ENCODE measurements at regions not wholly inside any gene's neighbourhood (a gene's known extent, or its start where the extent isn't known, plus 50 kb on each side); places are given as distances from the start of the nearest gene placed in this dataset.

GRCh38 chr2:187274146-187274545 is 173.9 kb downstream of the CALCRL start:
- FAIRE-seq (no peak), DNase-seq (ENCODE audit: insufficient read length, low spot score) (no peak)

DNA sequence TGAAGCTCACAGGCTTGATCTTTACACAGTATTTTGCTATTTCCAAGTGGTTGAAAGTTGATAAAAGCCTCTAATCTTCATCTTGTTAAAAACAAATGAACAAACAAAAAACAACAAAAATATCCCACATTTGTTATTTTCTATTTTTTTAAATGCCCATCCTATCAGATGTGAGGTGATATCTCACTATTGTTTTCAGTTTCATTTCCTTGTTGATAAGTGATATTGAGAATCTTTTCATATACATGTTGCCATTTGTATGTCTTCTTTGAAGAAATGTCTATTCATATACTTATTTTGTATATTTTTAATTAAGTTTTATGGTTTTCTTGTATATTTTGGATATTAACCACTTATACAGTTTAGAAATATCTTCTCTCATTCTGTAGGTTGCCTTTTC is 175.8 kb downstream of the CALCRL start:
- DNase-seq (ENCODE audit: insufficient read length, low spot score): no peak
- FAIRE-seq: no peak

DNA sequence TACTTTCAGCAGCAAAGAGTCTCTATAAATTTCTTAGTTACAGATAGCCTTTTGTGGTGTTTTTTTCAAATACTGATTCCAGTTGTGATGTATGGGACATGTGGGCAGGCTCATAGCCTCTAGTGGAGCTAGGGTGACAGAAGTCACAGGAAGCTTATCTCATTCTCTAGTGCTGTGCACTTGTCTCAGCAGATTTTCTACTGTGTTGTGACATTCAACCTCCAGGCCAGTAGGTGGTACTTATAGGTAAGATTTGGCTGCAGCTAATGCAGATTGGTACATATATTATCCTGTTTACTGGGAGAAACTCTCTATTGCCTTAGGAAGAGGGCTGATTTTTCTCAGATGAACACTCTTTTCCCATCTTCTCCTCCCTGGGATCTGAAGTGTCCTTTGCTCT is 176.2 kb downstream of the CALCRL start:
- DNase-seq (ENCODE audit: insufficient read length, low spot score) (no peak), FAIRE-seq (no peak)

GRCh38 chr2:187266645-187267044 is 181.4 kb downstream of the CALCRL start:
- FAIRE-seq (no peak), DNase-seq (ENCODE audit: insufficient read length, low spot score) (no peak)

- no peak for DNase-seq (ENCODE audit: insufficient read length, low spot score)
- no peak for FAIRE-seq
Measured at GRCh38 chr2:187266147-187266546, 181.9 kb downstream of the CALCRL start.

GRCh38 chr2:187264612-187265011 is 183.4 kb downstream of the CALCRL start:
- FAIRE-seq (no peak), DNase-seq (ENCODE audit: insufficient read length, low spot score) (no peak)

- DNase-seq (ENCODE audit: insufficient read length, low spot score) (no peak), FAIRE-seq (no peak)
Measured at GRCh38 chr2:187263675-187264560, 184.1 kb downstream of the CALCRL start.

DNA sequence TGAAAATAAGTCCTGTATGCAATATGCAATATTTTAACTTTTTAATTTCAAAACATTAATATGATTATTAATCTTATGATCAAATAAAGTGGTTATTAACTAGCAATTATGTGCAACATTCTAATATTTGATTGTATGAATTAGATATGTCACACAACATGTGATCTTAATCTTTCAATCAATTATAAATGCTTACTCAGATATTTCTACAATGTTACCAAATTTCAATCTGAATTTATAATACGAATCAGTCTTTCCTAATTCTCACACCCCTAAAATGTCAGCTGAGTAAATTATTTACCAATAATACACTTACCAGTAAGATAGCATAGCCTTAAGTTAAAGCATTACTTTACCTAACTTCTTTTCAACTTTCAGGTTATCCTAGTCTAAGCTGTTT is 186.3 kb downstream of the CALCRL start:
- FAIRE-seq (no peak), DNase-seq (ENCODE audit: insufficient read length, low spot score) (no peak)

DNA sequence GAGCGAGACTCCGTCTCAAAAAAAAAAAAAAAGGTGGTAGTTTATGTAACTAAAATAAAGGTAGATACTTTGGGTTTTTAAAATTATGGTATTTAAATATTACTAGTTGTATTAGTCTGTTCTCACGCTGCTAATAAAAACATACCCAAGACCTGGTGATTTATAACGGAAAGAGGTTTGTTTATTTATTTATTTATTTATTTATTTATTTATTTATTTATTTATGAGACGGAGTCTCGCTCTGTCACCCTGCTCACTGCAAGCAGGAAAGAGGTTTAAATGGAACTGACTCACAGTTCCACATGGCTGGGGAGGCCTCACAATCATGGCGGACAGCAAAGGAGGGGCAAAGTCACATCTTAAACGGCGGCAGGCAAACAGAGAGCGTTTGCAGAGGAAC is 196.0 kb downstream of the CALCRL start:
- FAIRE-seq: no peak
- no peak for DNase-seq (ENCODE audit: insufficient read length, low spot score)

DNA sequence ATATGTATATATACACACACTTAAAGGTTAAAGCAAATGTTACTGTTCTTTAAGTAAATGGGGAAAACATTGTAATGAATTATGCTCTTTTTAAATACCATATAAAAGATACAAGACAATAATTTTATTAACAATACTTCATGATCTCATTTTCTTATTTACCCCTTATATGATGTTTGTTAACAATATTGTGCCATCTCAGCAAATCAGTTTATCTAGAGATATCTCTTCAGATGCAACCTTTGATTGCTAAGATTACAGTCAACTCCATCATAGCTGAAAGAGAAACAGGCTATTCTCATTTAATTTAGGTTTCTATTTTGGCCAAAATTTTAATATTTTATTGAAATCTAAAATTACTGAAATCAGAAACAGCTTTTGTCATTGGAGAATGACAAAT is 197.9 kb downstream of the CALCRL start:
- DNase-seq (ENCODE audit: insufficient read length, low spot score) (no peak), FAIRE-seq (no peak)

- FAIRE-seq: no peak
- DNase-seq (ENCODE audit: insufficient read length, low spot score): no peak
Measured at GRCh38 chr2:187233811-187234210, 214.2 kb downstream of the CALCRL start.

DNA sequence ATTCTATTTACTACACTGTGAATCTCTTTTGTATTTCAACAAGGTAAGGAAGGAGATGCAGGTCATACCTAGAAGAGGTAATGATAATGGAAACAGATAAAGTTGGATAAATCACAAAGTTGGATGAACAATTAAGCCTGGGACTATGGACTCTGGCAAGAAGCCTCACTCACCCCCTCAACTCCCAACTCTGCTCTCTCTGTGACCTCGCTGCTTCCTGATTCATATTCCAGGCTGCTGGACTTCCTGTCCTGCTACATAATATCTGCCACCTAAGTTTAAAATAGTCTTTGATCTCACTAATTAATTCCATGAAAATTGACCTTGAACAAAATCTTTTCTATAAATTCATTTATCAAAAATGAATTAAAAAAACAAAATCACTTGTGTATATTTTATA is 215.3 kb downstream of the CALCRL start:
- no peak for DNase-seq (ENCODE audit: insufficient read length, low spot score)
- no peak for FAIRE-seq

DNA sequence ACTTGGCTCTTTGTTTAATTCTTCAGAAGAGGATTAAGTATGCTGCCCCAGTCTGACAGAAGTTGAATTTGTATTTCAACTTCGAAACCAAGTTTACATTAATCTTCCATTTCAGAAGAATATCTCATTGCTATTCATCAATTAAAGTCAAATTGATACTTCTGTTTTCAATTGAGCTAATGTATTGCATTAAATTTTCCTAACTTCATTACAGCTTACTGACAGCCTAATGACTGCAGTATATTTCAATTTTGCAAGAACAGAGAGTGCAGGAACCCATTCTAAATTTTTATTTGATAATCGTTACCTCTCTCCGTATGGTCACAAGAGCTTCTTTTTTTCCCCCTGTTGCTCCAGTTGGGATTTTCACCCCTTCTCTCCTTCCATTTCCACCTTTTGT is 218.0 kb downstream of the CALCRL start:
- FAIRE-seq: no peak
- DNase-seq (ENCODE audit: insufficient read length, low spot score): no peak

GRCh38 chr2:187228986-187229385 is 219.1 kb downstream of the CALCRL start:
- no peak for DNase-seq (ENCODE audit: insufficient read length, low spot score)
- FAIRE-seq: no peak

GRCh38 chr2:187224989-187225388 is 223.1 kb downstream of the CALCRL start:
- DNase-seq (ENCODE audit: insufficient read length, low spot score): no peak
- no peak for FAIRE-seq

DNA sequence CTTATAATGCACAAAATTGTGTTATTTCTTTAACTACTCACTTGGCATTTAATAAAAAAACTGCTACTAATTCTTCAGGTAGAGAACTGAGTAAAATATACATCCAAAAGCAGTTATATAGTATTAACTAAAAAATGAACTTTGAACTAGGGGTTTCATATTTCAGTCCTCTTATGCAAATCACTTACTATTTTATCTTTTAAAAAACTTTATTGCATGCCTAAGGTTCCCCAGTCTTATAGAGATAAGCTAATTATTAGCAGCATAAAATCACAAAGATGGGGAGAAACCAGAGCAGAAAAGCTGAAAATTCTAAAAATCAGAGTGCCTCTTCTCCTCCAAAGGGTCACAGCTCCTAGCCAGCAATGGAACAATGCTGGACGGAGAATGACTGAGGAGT is 228.0 kb downstream of the CALCRL start:
- DNase-seq (ENCODE audit: insufficient read length, low spot score) (no peak), FAIRE-seq (no peak)

- FAIRE-seq (no peak), DNase-seq (ENCODE audit: insufficient read length, low spot score) (no peak)
Measured at GRCh38 chr2:187215532-187216240, 232.4 kb downstream of the CALCRL start.

DNA sequence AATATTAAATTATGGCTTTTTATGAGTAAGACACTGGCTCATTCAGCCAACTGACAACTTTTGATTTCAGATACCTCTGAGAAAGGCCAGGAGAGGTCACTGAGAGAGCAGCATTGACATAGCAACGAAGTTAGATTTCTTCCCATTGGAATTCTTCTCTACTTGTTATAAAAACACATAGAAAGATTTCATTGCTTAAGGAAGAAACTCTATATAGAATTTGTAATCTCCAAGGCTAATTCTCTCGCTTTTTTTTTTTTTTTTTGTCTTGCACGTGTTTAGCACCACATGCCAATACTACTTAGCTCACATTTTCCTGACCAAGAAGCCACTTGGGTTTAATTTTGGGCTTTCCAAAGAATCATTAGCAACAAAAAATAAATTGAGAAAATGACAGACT is 233.7 kb downstream of the CALCRL start:
- no peak for DNase-seq (ENCODE audit: insufficient read length, low spot score)
- FAIRE-seq: no peak

DNA sequence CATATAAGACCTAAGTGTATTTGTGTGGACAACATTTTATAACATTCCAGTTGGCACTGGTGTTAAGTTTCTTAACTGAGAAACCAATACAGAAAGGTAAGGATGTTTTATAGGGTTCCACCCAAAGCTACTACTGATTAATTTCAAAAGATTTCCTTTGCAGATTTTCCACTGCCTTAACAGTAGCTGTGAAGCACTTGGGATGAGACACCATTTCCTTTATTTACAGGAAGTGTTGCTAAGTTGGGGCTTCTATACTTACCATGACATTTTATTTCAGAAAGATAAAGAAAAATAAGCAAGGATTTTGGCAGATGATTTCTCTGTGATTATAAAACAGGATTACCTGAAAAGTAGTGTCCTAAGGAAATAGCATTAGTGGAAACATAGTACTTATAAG is 234.3 kb downstream of the CALCRL start:
- no peak for DNase-seq (ENCODE audit: insufficient read length, low spot score)
- no peak for FAIRE-seq

GRCh38 chr2:187210726-187211125 is 237.3 kb downstream of the CALCRL start:
- FAIRE-seq: no peak
- DNase-seq (ENCODE audit: insufficient read length, low spot score): no peak

DNA sequence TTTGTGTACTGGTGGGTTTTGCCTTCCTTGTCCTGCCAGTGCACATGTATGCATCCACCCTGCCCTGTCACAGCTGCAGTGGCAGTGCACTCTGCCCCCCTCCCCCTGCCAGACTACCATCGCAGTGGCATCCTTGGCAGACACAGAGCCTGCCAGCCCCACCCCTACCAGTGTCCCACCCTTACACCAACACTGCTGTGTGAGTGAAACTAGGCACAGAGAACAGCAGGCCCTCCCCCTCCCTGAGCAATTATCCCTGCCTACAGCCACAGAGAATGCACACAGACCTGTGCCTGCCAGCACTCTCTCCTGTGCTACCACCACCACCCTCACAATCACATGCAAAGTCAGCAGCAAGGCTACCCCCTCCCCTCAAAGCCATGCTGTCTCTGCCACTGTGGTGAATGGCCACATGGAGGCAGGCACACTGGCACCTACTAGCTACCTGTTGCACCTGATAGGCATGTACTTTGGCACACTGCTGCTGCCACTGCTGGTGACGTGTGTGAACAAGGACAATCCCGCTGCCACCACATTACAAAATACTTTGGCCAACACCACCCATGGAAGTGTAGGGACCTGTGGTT is 239.8 kb downstream of the CALCRL start:
- DNase-seq (ENCODE audit: insufficient read length, low spot score) (no peak), FAIRE-seq (no peak)

DNA sequence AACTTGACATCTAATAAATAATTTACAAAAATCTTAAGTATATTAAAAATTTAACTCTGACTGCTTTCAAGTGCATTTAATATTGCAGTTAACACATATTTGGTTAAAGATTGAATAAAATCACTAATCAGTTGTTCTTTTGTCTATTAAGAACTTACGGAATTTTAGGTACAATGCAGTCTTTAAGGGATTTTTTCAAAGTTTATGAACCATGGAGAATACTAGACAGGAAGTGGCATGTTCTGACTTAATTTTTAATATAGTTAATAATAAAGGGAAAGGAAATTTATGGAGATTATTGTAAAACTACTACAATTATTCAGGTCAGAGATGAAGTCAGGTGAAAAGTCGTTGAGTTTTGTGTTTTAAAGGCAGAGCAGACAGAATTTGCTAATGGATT is 240.9 kb downstream of the CALCRL start:
- FAIRE-seq (no peak), DNase-seq (ENCODE audit: insufficient read length, low spot score) (no peak)
